AG04450 (cell line): ENCODE measurements at regions not wholly inside any gene's neighbourhood (a gene's known extent, or its start where the extent isn't known, plus 50 kb on each side); places are given as distances from the start of the nearest gene placed in this dataset.
"Not testable (repeated sequence)": the region's sequence is repeated elsewhere in the genome, so short reads cannot be mapped to it uniquely, and the experiment has no call there.

Source experiments
- CTCF ChIA-PET: fragments of 300-600, 350-600 bp; formaldehyde crosslinking; extraction: SDS; loops from one replicate; lab custom pipeline; 2022; ENCODE audit warnings: antibody characterized with exemption, inconsistent platforms; lab: Charles Lee
- POLR2A ChIA-PET: fragments of 350-600 bp; formaldehyde crosslinking; extraction: SDS; loops from one replicate; lab custom pipeline; 2021; ENCODE audit warnings: antibody characterized with exemption, inconsistent platforms; lab: Yijun Ruan, JAX
- DNase-seq: peaks from one replicate; pipeline ENCODE4 v3.0.0-alpha.2; 2011; ENCODE audit warnings: low read depth, low spot score
- H3K27ac ChIP-seq: one replicate; pipeline ENCODE4 v1.5.1; 2012; ENCODE audit warnings: low read depth, low read length, control low read depth
- H3K27me3 ChIP-seq: one replicate; pipeline ENCODE4 v1.6.0; 2012; ENCODE audit warnings: low read length; ENCODE audit not compliant: control insufficient read depth, insufficient read depth
- H3K4me3 ChIP-seq: 2 replicates; pipeline ENCODE4 v1.5.1; 2011; ENCODE audit warnings: mild to moderate bottlenecking, low read depth, low read length, control low read depth
- H3K9me3 ChIP-seq: 2 replicates; pipeline ENCODE4 v1.5.1; 2012; ENCODE audit warnings: low read length; ENCODE audit not compliant: control insufficient read depth, insufficient read depth
- CTCF ChIP-seq: IDR thresholded peaks from 2 replicates; pipeline ENCODE4 v1.5.1; 2011; ENCODE audit warnings: low read depth, low read length, control low read depth, inconsistent platforms

GRCh38 chrX:97907791-97908190 is 1024.1 kb downstream of the RPA4 start:
- Histone ChIP-seq H3K27ac (no peak overlapping the region), H3K9me3 (no peaks in the 10 kb centered on the region), H3K4me3 (no peak overlapping the region), H3K27me3 (no peaks in the 10 kb centered on the region)
- POLR2A ChIA-PET, result no interaction called here
- no peak for DNase-seq
- TF ChIP-seq CTCF, result no peak
- CTCF ChIA-PET, result no interaction called here

- POLR2A ChIA-PET, result no interaction called here
- no peaks in the 10 kb centered on the region for H3K27me3 ChIP-seq
- no peak for DNase-seq
- no peaks in the 10 kb centered on the region for H3K9me3 ChIP-seq
- H3K27ac ChIP-seq, result no peak overlapping the region
- TF ChIP-seq CTCF, result no peak
- CTCF ChIA-PET, result no interaction called here
- no peak overlapping the region for H3K4me3 ChIP-seq
Observed at GRCh38 chrX:97909245-97909644, 1025.5 kb downstream of the RPA4 start.

- CTCF ChIA-PET, H3K27ac ChIP-seq, H3K9me3 ChIP-seq, POLR2A ChIA-PET, H3K27me3 ChIP-seq, DNase-seq, H3K4me3 ChIP-seq: not testable (repeated sequence)
Observed at GRCh38 chrX:97915390-97915789, 1031.7 kb downstream of the RPA4 start.

GRCh38 chrX:97921223-97921622 is 1037.5 kb downstream of the RPA4 start:
- CTCF ChIA-PET, result not testable (repeated sequence)

GRCh38 chrX:97931586-97931985 is 1047.9 kb downstream of the RPA4 start:
- TF ChIP-seq CTCF, result no peak
- ChIA-PET POLR2A (no interaction called here), CTCF (no interaction called here)

More at GRCh38 chrX:97921223-97921622, 1037.5 kb downstream of the RPA4 start:
- H3K27ac ChIP-seq, H3K9me3 ChIP-seq, H3K4me3 ChIP-seq, H3K27me3 ChIP-seq, DNase-seq, POLR2A ChIA-PET: not testable (repeated sequence)

GRCh38 chrX:97936296-97936695 is 1052.6 kb downstream of the RPA4 start:
- DNase-seq, result no peak
- no peaks in the 10 kb centered on the region for H3K27me3 ChIP-seq
- CTCF ChIA-PET, result no interaction called here
- no peak overlapping the region for H3K27ac ChIP-seq
- no peak overlapping the region for H3K4me3 ChIP-seq
- no peaks in the 10 kb centered on the region for H3K9me3 ChIP-seq
- POLR2A ChIA-PET, result no interaction called here
- no peak for TF ChIP-seq CTCF

More at GRCh38 chrX:97931586-97931985, 1047.9 kb downstream of the RPA4 start:
- no peaks in the 10 kb centered on the region for H3K9me3 ChIP-seq
- H3K4me3 ChIP-seq, result no peak overlapping the region
- H3K27ac ChIP-seq, result no peak overlapping the region
- H3K27me3 ChIP-seq, result no peaks in the 10 kb centered on the region
- no peak for DNase-seq
